Peyer's patch (tissue), 4 donors: ENCODE measurements at regions not wholly inside any gene's neighbourhood (a gene's known extent, or its start where the extent isn't known, plus 50 kb on each side); places are given as distances from the start of the nearest gene placed in this dataset.

ENCODE experiments used
- POLR2A ChIP-seq, 2 donors: fragments of 450-650 bp; IDR thresholded peaks; one replicate each; pipeline ENCODE4 v1.5.1; 2017; ENCODE audit warnings: antibody characterized with exemption in 2 of 2, mild to moderate bottlenecking in 2 of 2, moderate library complexity in 2 of 2
- TF ChIP-seq, protein P1 (sequence below), 6 experiments: fragments of 450-650 bp in 4 of 6; fragments of 200-600 bp in 2 of 6; sonication (generic) in 1 of 6; IDR thresholded peaks; one replicate each; pipeline ENCODE4 v1.5.1; 2017 to 2019; ENCODE audit warnings: antibody characterized with exemption in 6 of 6, mild to moderate bottlenecking in 3 of 6, moderate library complexity in 1 of 6

DNA sequence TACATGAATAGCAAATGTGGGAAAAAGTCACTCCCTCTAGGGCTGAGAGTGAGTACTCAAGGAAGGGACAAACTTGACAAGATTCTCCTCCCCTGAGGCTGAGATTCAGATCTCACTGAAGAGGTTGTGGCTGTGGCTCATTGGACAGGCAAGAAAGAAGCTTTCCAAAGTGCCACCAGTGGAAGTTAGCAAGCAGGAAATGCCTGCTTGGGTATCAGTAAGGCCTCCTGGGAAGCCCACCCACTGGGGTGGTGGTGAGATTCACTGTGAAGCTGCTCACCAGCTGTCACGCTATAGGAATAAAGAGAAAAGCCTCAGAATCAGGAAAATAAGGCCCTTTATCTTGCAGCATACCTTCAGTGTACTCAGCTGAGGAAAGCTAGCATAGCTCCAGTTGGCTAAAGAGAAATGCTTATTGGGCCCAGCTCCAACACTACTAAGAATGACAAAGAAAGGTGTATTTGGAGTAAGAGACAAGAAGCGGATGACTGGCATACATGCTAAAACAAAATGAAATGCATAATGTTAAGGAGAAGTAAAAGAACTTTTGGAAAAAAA, 274.4 kb upstream of the TOM1L1 start:
- TF ChIP-seq, protein P1, sequence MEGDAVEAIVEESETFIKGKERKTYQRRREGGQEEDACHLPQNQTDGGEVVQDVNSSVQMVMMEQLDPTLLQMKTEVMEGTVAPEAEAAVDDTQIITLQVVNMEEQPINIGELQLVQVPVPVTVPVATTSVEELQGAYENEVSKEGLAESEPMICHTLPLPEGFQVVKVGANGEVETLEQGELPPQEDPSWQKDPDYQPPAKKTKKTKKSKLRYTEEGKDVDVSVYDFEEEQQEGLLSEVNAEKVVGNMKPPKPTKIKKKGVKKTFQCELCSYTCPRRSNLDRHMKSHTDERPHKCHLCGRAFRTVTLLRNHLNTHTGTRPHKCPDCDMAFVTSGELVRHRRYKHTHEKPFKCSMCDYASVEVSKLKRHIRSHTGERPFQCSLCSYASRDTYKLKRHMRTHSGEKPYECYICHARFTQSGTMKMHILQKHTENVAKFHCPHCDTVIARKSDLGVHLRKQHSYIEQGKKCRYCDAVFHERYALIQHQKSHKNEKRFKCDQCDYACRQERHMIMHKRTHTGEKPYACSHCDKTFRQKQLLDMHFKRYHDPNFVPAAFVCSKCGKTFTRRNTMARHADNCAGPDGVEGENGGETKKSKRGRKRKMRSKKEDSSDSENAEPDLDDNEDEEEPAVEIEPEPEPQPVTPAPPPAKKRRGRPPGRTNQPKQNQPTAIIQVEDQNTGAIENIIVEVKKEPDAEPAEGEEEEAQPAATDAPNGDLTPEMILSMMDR (IDR thresholded peaks at IDR 0.05), result no peak
- no peak for TF ChIP-seq POLR2A (IDR thresholded peaks at IDR 0.05)
